ENCODE measurements at regions not wholly inside any gene's neighbourhood (a gene's known extent, or its start where the extent isn't known, plus 50 kb on each side); places are given as distances from the start of the nearest gene placed in this dataset.

DNA sequence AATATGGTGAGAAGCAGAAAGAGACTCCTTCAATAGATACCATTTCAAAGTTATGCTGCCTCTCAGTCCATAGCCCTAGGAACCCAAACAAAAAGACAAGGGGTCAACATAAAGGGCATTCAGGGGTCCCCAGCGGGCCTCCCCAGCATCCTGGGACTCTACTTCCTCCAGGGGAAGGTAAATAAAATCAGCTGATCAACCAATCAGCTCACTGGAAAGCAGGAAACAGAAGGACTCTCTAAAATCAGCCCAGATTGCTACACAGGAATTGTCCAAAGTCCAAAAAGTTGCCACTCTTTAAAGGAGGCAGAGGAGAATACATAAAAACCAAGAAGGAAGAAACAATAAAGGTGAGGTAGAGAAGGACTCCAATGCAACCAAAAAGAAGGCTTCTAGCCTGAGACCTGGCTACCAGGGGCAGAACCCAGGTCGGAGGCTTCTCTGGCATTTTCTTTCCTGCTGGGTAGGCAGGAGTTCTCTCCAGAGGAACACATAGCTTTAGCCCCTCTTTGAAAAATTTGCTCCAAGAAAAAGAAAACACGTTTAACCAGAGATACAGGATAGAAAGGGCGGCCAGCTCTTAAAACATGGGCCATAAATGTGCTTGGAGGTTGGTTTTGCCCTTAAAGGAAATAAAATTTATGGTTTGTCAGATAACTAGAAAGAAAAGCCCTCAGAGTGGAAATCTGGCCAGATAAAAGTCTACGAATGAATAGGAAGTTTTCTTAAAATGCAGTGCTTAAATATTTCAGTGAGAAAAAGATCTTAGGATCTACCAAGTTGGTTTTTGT lies 404.6 kb downstream of the SOX9 start:
- H3K9me3 ChIP-seq = no peaks in the 10 kb centered on the region
- no peaks in the 10 kb centered on the region for H3K27me3 ChIP-seq
- no peak overlapping the region for H3K4me3 ChIP-seq
- peak overlapping the region; percentile 85 for H3K27ac ChIP-seq
- H3K9ac ChIP-seq (ENCODE audit: low read depth in 2 of 2, low read length in 2 of 2) = peak overlapping the region in 1 of 2 donors; percentile 44
- intact Hi-C loops (cut with DNase I) = no loop called here
- no peaks in the 10 kb centered on the region for H3K36me3 ChIP-seq
- H3K4me1 ChIP-seq = no peaks in the 10 kb centered on the region
- TF ChIP-seq, protein P1, sequence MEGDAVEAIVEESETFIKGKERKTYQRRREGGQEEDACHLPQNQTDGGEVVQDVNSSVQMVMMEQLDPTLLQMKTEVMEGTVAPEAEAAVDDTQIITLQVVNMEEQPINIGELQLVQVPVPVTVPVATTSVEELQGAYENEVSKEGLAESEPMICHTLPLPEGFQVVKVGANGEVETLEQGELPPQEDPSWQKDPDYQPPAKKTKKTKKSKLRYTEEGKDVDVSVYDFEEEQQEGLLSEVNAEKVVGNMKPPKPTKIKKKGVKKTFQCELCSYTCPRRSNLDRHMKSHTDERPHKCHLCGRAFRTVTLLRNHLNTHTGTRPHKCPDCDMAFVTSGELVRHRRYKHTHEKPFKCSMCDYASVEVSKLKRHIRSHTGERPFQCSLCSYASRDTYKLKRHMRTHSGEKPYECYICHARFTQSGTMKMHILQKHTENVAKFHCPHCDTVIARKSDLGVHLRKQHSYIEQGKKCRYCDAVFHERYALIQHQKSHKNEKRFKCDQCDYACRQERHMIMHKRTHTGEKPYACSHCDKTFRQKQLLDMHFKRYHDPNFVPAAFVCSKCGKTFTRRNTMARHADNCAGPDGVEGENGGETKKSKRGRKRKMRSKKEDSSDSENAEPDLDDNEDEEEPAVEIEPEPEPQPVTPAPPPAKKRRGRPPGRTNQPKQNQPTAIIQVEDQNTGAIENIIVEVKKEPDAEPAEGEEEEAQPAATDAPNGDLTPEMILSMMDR (IDR thresholded peaks at IDR 0.05) = no peak
- peak; percentile 61 for DNase-seq

DNA sequence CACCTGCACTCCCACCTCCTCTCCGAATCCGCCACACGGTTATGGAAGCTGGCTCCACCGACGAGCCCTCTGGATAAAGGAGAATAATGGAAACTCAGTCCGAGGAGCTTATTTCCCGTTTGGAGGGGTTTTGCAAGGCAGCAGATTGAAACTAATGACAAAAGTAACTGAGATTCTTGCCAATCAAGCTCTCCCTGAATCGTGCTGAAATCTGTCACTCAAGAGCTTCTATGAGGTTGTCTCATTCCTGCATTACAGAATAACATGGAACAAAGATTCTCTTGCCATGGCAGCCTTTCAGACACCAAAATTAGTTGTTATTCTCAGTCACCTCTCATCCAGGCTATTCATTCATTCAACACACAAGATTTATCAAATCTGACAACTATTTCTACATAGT lies 405.9 kb downstream of the SOX9 start:
- TF ChIP-seq, protein P1 (IDR thresholded peaks at IDR 0.05) = no peak
- Histone ChIP-seq H3K27me3 (no peaks in the 10 kb centered on the region), H3K36me3 (no peaks in the 10 kb centered on the region), H3K4me1 (peaks cover 3% of the 10 kb centered on the region), H3K4me3 (no peak overlapping the region), H3K9me3 (no peaks in the 10 kb centered on the region), H3K27ac (peak overlapping the region; percentile 85), H3K9ac (ENCODE audit: low read depth in 2 of 2, low read length in 2 of 2) (no peak overlapping the region)
- DNase-seq = no peak
- intact Hi-C loops (cut with DNase I) = no loop called here

DNA sequence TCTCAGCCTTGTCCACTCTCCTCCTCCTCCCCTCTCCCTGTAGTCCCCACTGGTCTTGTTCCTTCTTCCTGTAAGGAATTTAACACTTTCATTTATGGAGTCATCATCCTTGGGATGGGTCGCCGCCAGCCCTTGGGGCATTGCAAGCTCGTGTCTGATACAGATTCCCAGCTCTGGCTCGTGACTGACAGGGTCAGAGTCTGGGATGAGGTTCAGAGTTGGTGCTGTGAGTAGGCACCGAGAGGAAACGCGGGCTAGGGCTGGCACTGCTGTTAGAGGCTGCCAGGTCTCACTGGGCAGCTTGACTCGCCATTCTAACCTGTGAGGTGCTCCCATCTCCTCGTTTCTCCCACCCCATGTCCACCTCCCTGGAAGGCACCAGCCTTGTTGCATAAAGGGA lies 407.0 kb downstream of the SOX9 start:
- H3K9ac ChIP-seq (ENCODE audit: low read depth in 2 of 2, low read length in 2 of 2) = peak overlapping the region in 1 of 2 donors; percentile 2
- H3K27ac ChIP-seq = no peak overlapping the region
- DNase-seq = no peak
- TF ChIP-seq, protein P1 (IDR thresholded peaks at IDR 0.05) = no peak
- no peaks in the 10 kb centered on the region for H3K27me3 ChIP-seq
- no peak overlapping the region for H3K4me3 ChIP-seq
- peaks cover 3% of the 10 kb centered on the region for H3K4me1 ChIP-seq
- intact Hi-C loops (cut with DNase I) = no loop called here
- H3K9me3 ChIP-seq = no peaks in the 10 kb centered on the region
- H3K36me3 ChIP-seq = no peaks in the 10 kb centered on the region

DNA sequence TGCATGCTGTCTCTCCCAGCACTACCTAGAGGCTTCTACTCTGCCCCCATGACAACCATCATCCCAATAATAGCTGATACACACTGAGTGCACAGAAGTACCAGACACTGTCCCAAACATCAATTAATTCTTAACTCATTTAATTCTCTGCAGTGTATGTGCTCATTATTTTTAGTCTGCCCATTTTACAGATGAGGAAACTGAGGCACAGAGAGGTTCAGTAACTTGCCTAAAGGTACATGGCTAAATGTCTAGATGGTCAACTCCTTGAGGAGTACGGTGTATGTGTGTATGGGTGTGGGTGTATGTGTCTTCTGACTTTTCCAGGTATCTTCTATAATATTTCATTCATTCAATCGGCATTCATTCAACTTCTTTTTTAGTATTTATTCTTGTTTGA lies 407.9 kb downstream of the SOX9 start:
- H3K4me3 ChIP-seq = no peak overlapping the region
- H3K9me3 ChIP-seq = no peaks in the 10 kb centered on the region
- no peak for DNase-seq
- intact Hi-C loops (cut with DNase I) = no loop called here
- H3K4me1 ChIP-seq = peaks cover 3% of the 10 kb centered on the region
- H3K27ac ChIP-seq = no peak overlapping the region
- TF ChIP-seq, protein P1 (IDR thresholded peaks at IDR 0.05) = no peak
- no peak overlapping the region for H3K9ac ChIP-seq (ENCODE audit: low read depth in 2 of 2, low read length in 2 of 2)
- H3K36me3 ChIP-seq = no peaks in the 10 kb centered on the region
- no peaks in the 10 kb centered on the region for H3K27me3 ChIP-seq

DNA sequence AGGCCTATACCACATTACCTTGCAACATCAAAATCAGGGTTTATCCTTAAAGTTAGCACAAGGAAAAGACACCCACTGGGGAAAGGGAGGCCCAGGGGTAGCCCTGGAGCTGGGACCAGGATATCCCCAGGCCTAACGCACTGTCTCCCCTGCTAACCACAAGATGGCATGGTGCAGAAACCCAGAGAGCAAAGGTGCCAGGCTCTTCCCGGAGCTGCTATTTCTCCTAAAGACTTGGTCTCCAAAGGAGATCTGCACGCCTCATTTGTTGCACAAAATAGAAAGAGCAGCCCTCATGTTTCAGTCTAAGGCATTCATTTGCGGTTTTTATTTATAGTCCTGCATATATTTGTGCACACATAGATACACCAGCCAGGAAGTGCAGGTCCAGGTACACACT lies 408.6 kb downstream of the SOX9 start:
- Histone ChIP-seq H3K9me3 (no peaks in the 10 kb centered on the region), H3K27ac (no peak overlapping the region), H3K9ac (ENCODE audit: low read depth in 2 of 2, low read length in 2 of 2) (no peak overlapping the region), H3K36me3 (no peaks in the 10 kb centered on the region), H3K27me3 (no peaks in the 10 kb centered on the region), H3K4me3 (no peak overlapping the region), H3K4me1 (peaks cover 3% of the 10 kb centered on the region)
- TF ChIP-seq, protein P1 (IDR thresholded peaks at IDR 0.05) = no peak
- no peak for DNase-seq
- intact Hi-C loops (cut with DNase I) = no loop called here

Measured in colonic mucosa (tissue), 4 donors.